Esophagus muscularis mucosa (tissue), 4 donors: ENCODE measurements at regions not wholly inside any gene's neighbourhood (a gene's known extent, or its start where the extent isn't known, plus 50 kb on each side); places are given as distances from the start of the nearest gene placed in this dataset.

Source experiments
- DNase-seq: peaks from one replicate; pipeline ENCODE4 v3.0.0-alpha.2; 2017; ENCODE audit errors: extremely low spot score
- H3K27ac ChIP-seq, 4 donors: fragments of 200-600 bp; sonication (generic); replicated peaks in 1 of 4; 1 replicate in 3 of 4; 2 replicates in 1 of 4; pipeline ENCODE4 v1.5.1; 2016 to 2019; ENCODE audit warnings: mild to moderate bottlenecking in 1 of 4
- H3K27me3 ChIP-seq, 4 donors: fragments of 200-600 bp; sonication (generic); one replicate each; pipeline versions ENCODE4 v1.5.1 to v1.6.0; 2016 to 2019
- H3K36me3 ChIP-seq, 4 donors: fragments of 200-600 bp; sonication (generic); one replicate each; pipeline ENCODE4 v1.5.1; 2016 to 2019
- H3K4me1 ChIP-seq, 4 donors: fragments of 200-600 bp; sonication (generic); one replicate each; pipeline ENCODE4 v1.5.1; 2016 to 2019
- H3K4me3 ChIP-seq, 4 donors: fragments of 200-600 bp; sonication (generic); 1 replicate in 2 of 4; 2 replicates in 2 of 4; pipeline ENCODE4 v1.5.1; 2016 to 2019; ENCODE audit warnings: mild to moderate bottlenecking in 4 of 4, moderate library complexity in 1 of 4
- H3K9me3 ChIP-seq, 4 donors: fragments of 200-600 bp; sonication (generic); 1 replicate in 3 of 4; 2 replicates in 1 of 4; pipeline ENCODE4 v1.5.1; 2016 to 2019
- CTCF ChIP-seq, 3 experiments: fragments of 200-600 bp in 2 of 3; fragments of 450-650 bp in 1 of 3; sonication (generic) in 2 of 3; IDR thresholded peaks; one replicate each; pipeline ENCODE4 v1.5.1; 2017 to 2019; ENCODE audit warnings: antibody characterized with exemption in 3 of 3, mild to moderate bottlenecking in 2 of 3, moderate library complexity in 1 of 3
- EP300 ChIP-seq: sonication (generic); formaldehyde crosslinking; IDR thresholded peaks from one replicate; pipeline ENCODE4 v1.6.1; 2017; ENCODE audit warnings: antibody characterized with exemption
- POLR2A ChIP-seq: fragments of 450-650 bp; IDR thresholded peaks from one replicate; pipeline ENCODE4 v1.6.1; 2017; ENCODE audit warnings: antibody characterized with exemption, moderate library complexity, mild to moderate bottlenecking, low read depth
- POLR2AphosphoS5 ChIP-seq, 2 donors: sonication (generic); formaldehyde crosslinking; IDR thresholded peaks; one replicate each; pipeline ENCODE4 v1.6.1; 2017; ENCODE audit warnings: antibody characterized with exemption in 2 of 2
- WGBS: methylation state at CpG from one replicate; pipeline ENCODE4 v1.1.5; 2018; 5-methylcytosine and 5-hydroxymethylcytosine counted together
- intact Hi-C: fragments of 100-400 bp; cut with DNase I; formaldehyde crosslinking; loops from one replicate; pipeline ENCODE4 v1.15.1; 2023

- no peaks in the 10 kb centered on the region for H3K36me3 ChIP-seq
- H3K9me3 ChIP-seq = no peaks in the 10 kb centered on the region
- WGBS = 69% methylated on average over 13 of the region's 13 CpGs
- peaks cover 0 to 3% (median 0%) of the 10 kb centered on the region in 4 donors for H3K4me1 ChIP-seq
- H3K4me3 ChIP-seq = no peak overlapping the region
- intact Hi-C loops = no loop called here
- TF ChIP-seq POLR2AphosphoS5 (IDR thresholded peaks at IDR 0.05) (no peak), EP300 (no peak), CTCF (IDR thresholded peaks at IDR 0.05) (no peak), POLR2A (no peak)
- H3K27ac ChIP-seq = no peak overlapping the region
- peaks cover 0 to 5% (median 0%) of the 10 kb centered on the region in 4 donors for H3K27me3 ChIP-seq
- no peak for DNase-seq
Measured at GRCh38 chrX:39577206-39577984, 520.4 kb downstream of the BCOR start.

DNA sequence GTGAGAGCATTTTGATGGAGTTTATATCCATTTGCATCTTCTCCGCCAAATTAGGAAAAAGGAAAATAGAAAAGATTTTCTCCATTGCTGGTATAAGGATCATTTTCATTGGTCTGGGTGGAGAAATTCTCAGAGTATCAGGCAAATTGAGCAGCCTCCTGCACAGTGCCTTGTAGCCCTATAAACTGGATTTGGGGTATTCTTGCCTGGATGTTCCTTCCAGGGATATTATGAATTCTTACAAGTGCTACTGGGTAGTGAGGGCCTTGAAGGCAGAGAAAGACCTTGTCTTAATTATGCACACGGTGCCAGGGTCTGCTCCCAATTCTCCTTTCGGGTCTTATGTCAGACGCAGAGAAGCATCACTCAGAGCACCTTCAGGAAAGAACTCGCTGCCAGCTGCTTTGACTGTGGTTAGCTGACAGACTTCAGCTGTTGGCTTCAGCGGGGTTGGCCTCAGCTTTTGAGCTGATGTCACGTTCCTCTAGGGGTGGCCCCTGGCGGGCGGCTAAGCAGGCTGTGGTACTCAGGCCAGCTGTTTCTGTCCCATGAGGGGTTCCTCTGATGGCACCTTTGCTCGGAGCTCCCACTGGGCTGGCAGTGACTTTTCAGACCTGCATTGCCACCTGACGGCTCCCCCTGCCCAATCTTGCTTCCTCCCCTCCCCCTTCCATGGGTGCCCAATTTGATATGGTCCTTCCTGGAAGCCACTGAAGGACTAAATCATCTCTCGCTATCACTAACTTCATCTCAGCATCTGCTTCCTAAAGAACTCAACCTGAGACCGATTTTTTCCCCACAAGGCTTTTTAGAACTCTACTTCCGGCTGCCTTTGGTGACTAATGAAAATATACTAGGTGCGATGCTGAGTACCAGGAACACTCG lies 519.5 kb downstream of the BCOR start:
- 74% methylated on average over 14 of the region's 16 CpGs for WGBS
- H3K9me3 ChIP-seq = no peaks in the 10 kb centered on the region
- H3K27me3 ChIP-seq = peaks cover 0 to 5% (median 0%) of the 10 kb centered on the region in 4 donors
- intact Hi-C loops = no loop called here
- DNase-seq = no peak
- H3K4me3 ChIP-seq = no peak overlapping the region
- TF ChIP-seq POLR2A (no peak), CTCF (IDR thresholded peaks at IDR 0.05) (no peak), POLR2AphosphoS5 (IDR thresholded peaks at IDR 0.05) (no peak), EP300 (no peak)
- peaks cover 0 to 3% (median 0%) of the 10 kb centered on the region in 4 donors for H3K4me1 ChIP-seq
- no peak overlapping the region for H3K27ac ChIP-seq
- no peaks in the 10 kb centered on the region for H3K36me3 ChIP-seq

DNA sequence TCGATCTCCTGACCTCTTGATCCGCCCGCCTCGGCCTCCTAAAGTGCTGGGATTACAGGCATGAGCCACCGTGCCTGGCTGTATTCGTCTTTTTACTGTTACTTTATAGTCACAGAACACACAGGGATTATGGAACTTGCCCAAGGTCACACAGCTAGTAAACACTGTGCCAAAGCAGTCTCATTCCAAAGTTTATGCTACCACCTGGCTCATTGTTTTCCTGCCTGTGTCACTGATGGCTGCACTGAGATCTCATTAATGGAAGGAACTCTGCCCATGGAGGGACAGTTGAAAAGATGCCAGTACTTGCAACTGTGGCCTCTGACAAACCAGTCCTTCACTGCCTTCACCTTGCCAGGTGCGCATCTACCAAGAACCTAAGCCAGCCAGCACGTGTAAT lies 517.7 kb downstream of the BCOR start:
- intact Hi-C loops = no loop called here
- no peak for DNase-seq
- peaks cover 0 to 3% (median 0%) of the 10 kb centered on the region in 4 donors for H3K4me1 ChIP-seq
- 86% methylated on average over 8 of the region's 8 CpGs for WGBS
- H3K27me3 ChIP-seq = peaks cover 0 to 5% (median 0%) of the 10 kb centered on the region in 4 donors
- peaks cover 0 to 8% (median 0%) of the 10 kb centered on the region in 4 donors for H3K9me3 ChIP-seq
- TF ChIP-seq POLR2A (no peak), POLR2AphosphoS5 (IDR thresholded peaks at IDR 0.05) (no peak), CTCF (IDR thresholded peaks at IDR 0.05) (no peak), EP300 (no peak)
- no peaks in the 10 kb centered on the region for H3K36me3 ChIP-seq
- H3K4me3 ChIP-seq = no peak overlapping the region
- no peak overlapping the region for H3K27ac ChIP-seq

DNA sequence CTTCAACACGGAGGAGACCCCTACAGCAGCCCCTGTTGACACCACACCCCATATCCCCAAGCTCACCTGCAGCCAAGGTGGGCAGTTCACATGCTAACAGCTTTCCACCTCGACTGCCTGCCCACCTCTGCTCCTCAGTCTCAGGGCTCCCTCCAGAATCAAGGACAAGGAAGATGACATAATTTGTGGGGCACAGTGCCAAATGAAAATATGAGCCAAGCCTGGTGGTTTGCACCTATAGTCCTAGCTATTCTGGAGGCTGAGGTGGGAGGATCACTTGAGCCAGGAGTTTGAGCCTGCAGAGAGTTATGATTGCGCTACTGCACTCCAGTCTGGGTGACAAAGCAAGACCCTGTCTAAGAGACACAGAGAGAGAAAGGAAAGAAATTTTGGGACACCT lies 516.3 kb downstream of the BCOR start:
- H3K4me1 ChIP-seq = no peaks in the 10 kb centered on the region
- no peak overlapping the region for H3K4me3 ChIP-seq
- TF ChIP-seq POLR2A = no peak
- TF ChIP-seq EP300 = no peak
- no peak for TF ChIP-seq POLR2AphosphoS5 (IDR thresholded peaks at IDR 0.05)
- TF ChIP-seq CTCF (IDR thresholded peaks at IDR 0.05) = no peak
- no peak for DNase-seq
- no peak overlapping the region for H3K27ac ChIP-seq
- H3K36me3 ChIP-seq = no peaks in the 10 kb centered on the region
- H3K27me3 ChIP-seq = peaks cover 0 to 5% (median 0%) of the 10 kb centered on the region in 4 donors
- WGBS = 88% methylated on average over 3 of the region's 3 CpGs
- peaks cover 0 to 8% (median 0%) of the 10 kb centered on the region in 4 donors for H3K9me3 ChIP-seq
- intact Hi-C loops = no loop called here
